ENCODE measurements at regions not wholly inside any gene's neighbourhood (a gene's known extent, or its start where the extent isn't known, plus 50 kb on each side); places are given as distances from the start of the nearest gene placed in this dataset.

DNA sequence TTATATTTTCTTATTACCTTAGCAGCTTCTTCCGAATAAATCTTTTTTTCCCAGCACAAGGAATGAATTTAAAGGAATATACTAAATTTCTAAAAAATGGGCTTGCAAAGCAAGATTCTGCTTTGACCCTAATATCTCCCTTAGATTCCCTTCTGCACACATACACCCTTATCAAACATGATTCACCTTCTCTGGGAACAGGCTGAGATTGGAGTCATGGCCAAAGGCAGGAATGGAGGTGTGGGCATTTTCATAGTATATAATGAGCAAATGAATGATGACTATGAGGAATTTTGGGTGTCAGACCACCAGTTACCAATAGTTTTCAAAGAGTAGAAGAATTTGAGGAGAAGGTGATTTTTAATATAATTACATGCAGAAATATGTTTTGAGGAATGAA, 231.3 kb upstream of the CDH11 start:
- TF ChIP-seq, protein P1, sequence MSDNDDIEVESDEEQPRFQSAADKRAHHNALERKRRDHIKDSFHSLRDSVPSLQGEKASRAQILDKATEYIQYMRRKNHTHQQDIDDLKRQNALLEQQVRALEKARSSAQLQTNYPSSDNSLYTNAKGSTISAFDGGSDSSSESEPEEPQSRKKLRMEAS (IDR thresholded peaks at IDR 0.05), result no peak
- TF ChIP-seq, protein P2, sequence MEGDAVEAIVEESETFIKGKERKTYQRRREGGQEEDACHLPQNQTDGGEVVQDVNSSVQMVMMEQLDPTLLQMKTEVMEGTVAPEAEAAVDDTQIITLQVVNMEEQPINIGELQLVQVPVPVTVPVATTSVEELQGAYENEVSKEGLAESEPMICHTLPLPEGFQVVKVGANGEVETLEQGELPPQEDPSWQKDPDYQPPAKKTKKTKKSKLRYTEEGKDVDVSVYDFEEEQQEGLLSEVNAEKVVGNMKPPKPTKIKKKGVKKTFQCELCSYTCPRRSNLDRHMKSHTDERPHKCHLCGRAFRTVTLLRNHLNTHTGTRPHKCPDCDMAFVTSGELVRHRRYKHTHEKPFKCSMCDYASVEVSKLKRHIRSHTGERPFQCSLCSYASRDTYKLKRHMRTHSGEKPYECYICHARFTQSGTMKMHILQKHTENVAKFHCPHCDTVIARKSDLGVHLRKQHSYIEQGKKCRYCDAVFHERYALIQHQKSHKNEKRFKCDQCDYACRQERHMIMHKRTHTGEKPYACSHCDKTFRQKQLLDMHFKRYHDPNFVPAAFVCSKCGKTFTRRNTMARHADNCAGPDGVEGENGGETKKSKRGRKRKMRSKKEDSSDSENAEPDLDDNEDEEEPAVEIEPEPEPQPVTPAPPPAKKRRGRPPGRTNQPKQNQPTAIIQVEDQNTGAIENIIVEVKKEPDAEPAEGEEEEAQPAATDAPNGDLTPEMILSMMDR (IDR thresholded peaks at IDR 0.05 in 2 of 3, conservative IDR thresholded peaks at IDR 0.05 in 1 of 3; ENCODE audit: borderline replicate concordance in 1 of 3, insufficient read depth in 1 of 3, low read depth in 2 of 3, low read length in 2 of 3), result no peak
- no peak for TF ChIP-seq ZNF274 (IDR thresholded peaks at IDR 0.05; ENCODE audit: low read depth, low read length)
- no peak for TF ChIP-seq EZH2 (IDR thresholded peaks at IDR 0.05)
- TF ChIP-seq SIN3A (IDR thresholded peaks at IDR 0.05; ENCODE audit: low read depth), result no peak
- no peak for TF ChIP-seq CEBPB (IDR thresholded peaks at IDR 0.05; ENCODE audit: low read depth)
- no peak for TF ChIP-seq EZH2phosphoT487 (IDR thresholded peaks at IDR 0.05; ENCODE audit: borderline replicate concordance)
- TF ChIP-seq POLR2A (IDR thresholded peaks at IDR 0.05; ENCODE audit: borderline replicate concordance, extremely low read depth, insufficient read depth, insufficient read length), result no peak
- TF ChIP-seq POLR2AphosphoS5 (IDR thresholded peaks at IDR 0.05; ENCODE audit: low read depth, low read length), result no peak
- no peak for TF ChIP-seq SP1 (IDR thresholded peaks at IDR 0.05; ENCODE audit: low read depth)
- TF ChIP-seq, protein P3, sequence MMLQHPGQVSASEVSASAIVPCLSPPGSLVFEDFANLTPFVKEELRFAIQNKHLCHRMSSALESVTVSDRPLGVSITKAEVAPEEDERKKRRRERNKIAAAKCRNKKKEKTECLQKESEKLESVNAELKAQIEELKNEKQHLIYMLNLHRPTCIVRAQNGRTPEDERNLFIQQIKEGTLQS (IDR thresholded peaks at IDR 0.05), result no peak
- no peak for TF ChIP-seq ZFX (IDR thresholded peaks at IDR 0.05)
